Islet precursor cell (in vitro differentiated cells): ENCODE measurements at regions not wholly inside any gene's neighbourhood (a gene's known extent, or its start where the extent isn't known, plus 50 kb on each side); places are given as distances from the start of the nearest gene placed in this dataset.

Experiments used
- DNase-seq: peaks from one replicate; pipeline ENCODE4 v3.0.0-alpha.2; 2018

GRCh38 chr6:40340957-40341356, 246.2 kb downstream of the LRFN2 start:
- DNase-seq = peak; percentile 17

- no peak for DNase-seq
These were observed 247.0 kb downstream of the LRFN2 start for GRCh38 chr6:40340196-40340595.

GRCh38 chr6:40338306-40338705, 248.9 kb downstream of the LRFN2 start:
- no peak for DNase-seq

GRCh38 chr6:40336940-40337760, 250.0 kb downstream of the LRFN2 start:
- DNase-seq = no peak

GRCh38 chr6:40336296-40336695, 250.9 kb downstream of the LRFN2 start:
- no peak for DNase-seq

- no peak for DNase-seq
These were observed 252.5 kb downstream of the LRFN2 start for GRCh38 chr6:40334496-40335270.

- DNase-seq = no peak
These were observed 255.6 kb downstream of the LRFN2 start for GRCh38 chr6:40331545-40331944.

GRCh38 chr6:40330301-40330721, 256.9 kb downstream of the LRFN2 start:
- DNase-seq = no peak

GRCh38 chr6:40328986-40329545, 258.1 kb downstream of the LRFN2 start:
- no peak for DNase-seq

GRCh38 chr6:40328386-40328985, 258.7 kb downstream of the LRFN2 start:
- DNase-seq = peak; percentile 85

- no peak for DNase-seq
These were observed 260.3 kb downstream of the LRFN2 start for GRCh38 chr6:40326714-40327421.

- DNase-seq = no peak
These were observed 261.4 kb downstream of the LRFN2 start for GRCh38 chr6:40325791-40326190.

GRCh38 chr6:40325041-40325440, 262.1 kb downstream of the LRFN2 start:
- no peak for DNase-seq

- DNase-seq = no peak
These were observed 263.1 kb downstream of the LRFN2 start for GRCh38 chr6:40323881-40324634.

- no peak for DNase-seq
These were observed 264.8 kb downstream of the LRFN2 start for GRCh38 chr6:40322336-40322735.

GRCh38 chr6:40321616-40322015, 265.5 kb downstream of the LRFN2 start:
- no peak for DNase-seq

GRCh38 chr6:40320947-40321346, 266.2 kb downstream of the LRFN2 start:
- no peak for DNase-seq

GRCh38 chr6:40320441-40320840, 266.7 kb downstream of the LRFN2 start:
- no peak for DNase-seq

- DNase-seq = no peak
These were observed 268.0 kb downstream of the LRFN2 start for GRCh38 chr6:40319124-40319523.

- no peak for DNase-seq
These were observed 272.1 kb downstream of the LRFN2 start for GRCh38 chr6:40315060-40315459.

GRCh38 chr6:40313582-40313981, 273.6 kb downstream of the LRFN2 start:
- DNase-seq = no peak
